GM23338 (cell line): ENCODE measurements at regions not wholly inside any gene's neighbourhood (a gene's known extent, or its start where the extent isn't known, plus 50 kb on each side); places are given as distances from the start of the nearest gene placed in this dataset.
"Not testable (repeated sequence)": the region's sequence is repeated elsewhere in the genome, so short reads cannot be mapped to it uniquely, and the experiment has no call there.

Experiments
- ATAC-seq: fragments of 200-7000 bp; cut with Tn5 transposase; 3 replicates; pipeline ENCODE4 v1.9.1; 2020
- DNase-seq: peaks from one replicate; pipeline ENCODE4 v3.0.0-alpha.2; 2015; ENCODE audit warnings: low spot score
- H2AFZ ChIP-seq: fragments of 200-600 bp; sonication (generic); 2 replicates; pipeline ENCODE4 v1.8.0; 2016; ENCODE audit warnings: antibody characterized with exemption, mild to moderate bottlenecking, moderate library complexity
- H3F3A ChIP-seq: fragments of 200-600 bp; sonication (generic); replicated peaks from 2 replicates; pipeline ENCODE4 v1.8.0; 2017; ENCODE audit warnings: antibody characterized with exemption, mixed run types, low read depth
- H3K27ac ChIP-seq: fragments of 200-600 bp; sonication (generic); 2 replicates; pipeline ENCODE4 v1.6.1; 2016; ENCODE audit warnings: low read depth
- H3K27me3 ChIP-seq: fragments of 200-600 bp; sonication (generic); 2 replicates; pipeline ENCODE4 v1.8.0; 2016; ENCODE audit warnings: mild to moderate bottlenecking, mixed run types, moderate library complexity; ENCODE audit not compliant: insufficient read depth
- H3K36me3 ChIP-seq: fragments of 200-600 bp; sonication (generic); 2 replicates; pipeline ENCODE4 v1.8.0; 2016; ENCODE audit warnings: mild to moderate bottlenecking; ENCODE audit not compliant: insufficient read depth
- H3K4me1 ChIP-seq: fragments of 200-600 bp; sonication (generic); 2 replicates; pipeline ENCODE4 v1.8.0; 2016; ENCODE audit warnings: mild to moderate bottlenecking, moderate library complexity; ENCODE audit not compliant: insufficient read depth
- H3K4me2 ChIP-seq: fragments of 200-600 bp; sonication (generic); 2 replicates; pipeline ENCODE4 v1.7.1; 2017; ENCODE audit warnings: mixed run types
- H3K4me3 ChIP-seq: fragments of 200-600 bp; sonication (generic); 2 replicates; pipeline ENCODE4 v1.6.1; 2016; ENCODE audit warnings: mixed run types
- H3K79me2 ChIP-seq: fragments of 200-600 bp; sonication (generic); replicated peaks from 2 replicates; pipeline ENCODE4 v1.8.0; 2017; ENCODE audit warnings: mild to moderate bottlenecking; ENCODE audit not compliant: insufficient read depth
- H3K9me2 ChIP-seq: fragments of 200-600 bp; sonication (generic); 2 replicates; pipeline ENCODE4 v1.8.0; 2017; ENCODE audit not compliant: insufficient read depth
- H4K20me1 ChIP-seq: fragments of 200-600 bp; sonication (generic); replicated peaks from 2 replicates; pipeline ENCODE4 v1.8.0; 2017; ENCODE audit warnings: mild to moderate bottlenecking; ENCODE audit not compliant: insufficient read depth
- H3K27ac Mint-ChIP-seq: 2 replicates; pipeline ENCODE4 v1.8.0; 2020; ENCODE audit warnings: inconsistent platforms, mild to moderate bottlenecking, moderate library complexity, mixed read lengths
- H3K27me3 Mint-ChIP-seq: 3 replicates; pipeline ENCODE4 v1.8.0; 2022; ENCODE audit warnings: low read depth, mild to moderate bottlenecking, moderate library complexity, mixed read lengths, inconsistent platforms; ENCODE audit not compliant: insufficient read depth, poor library complexity
- H3K36me3 Mint-ChIP-seq: 3 replicates; pipeline ENCODE4 v1.8.0; 2021; ENCODE audit warnings: low read depth, mild to moderate bottlenecking, inconsistent platforms, moderate library complexity, mixed read lengths
- H3K4me1 Mint-ChIP-seq: 3 replicates; pipeline ENCODE4 v1.8.0; 2020; ENCODE audit warnings: mild to moderate bottlenecking, inconsistent platforms, mixed read lengths
- H3K4me3 Mint-ChIP-seq: 3 replicates; pipeline ENCODE4 v1.8.0; 2021; ENCODE audit warnings: moderate library complexity, mild to moderate bottlenecking, inconsistent platforms, mixed read lengths
- H3K9me3 Mint-ChIP-seq: 3 replicates; pipeline ENCODE4 v1.8.0; 2020; ENCODE audit warnings: moderate library complexity, mild to moderate bottlenecking, inconsistent platforms, mixed read lengths
- CREB1 ChIP-seq: fragments of 250-450 bp; sonication (Bioruptor Pico); IDR thresholded peaks from 2 replicates; pipeline ENCODE4 v1.5.0; 2020; ENCODE audit warnings: low read depth, mild to moderate bottlenecking, moderate library complexity
- CTCF ChIP-seq, 2 experiments: fragments of 200-600 bp in 1 of 2; sonication (generic) in 1 of 2; conservative IDR thresholded peaks; 2 replicates each; pipeline versions ENCODE4 v1.5.1 to v1.6.1; 2016 to 2017; ENCODE audit warnings: antibody characterized with exemption in 2 of 2, low read depth in 2 of 2, mild to moderate bottlenecking in 2 of 2, moderate library complexity in 1 of 2
- EZH2 ChIP-seq: fragments of 200-600 bp; sonication (generic); IDR thresholded peaks from one replicate; pipeline ENCODE4 v1.8.0; 2017; ENCODE audit warnings: antibody characterized with exemption, mild to moderate bottlenecking, low read depth; ENCODE audit not compliant: unreplicated experiment
- EZH2phosphoT487 ChIP-seq: fragments of 200-600 bp; sonication (generic); IDR thresholded peaks from one replicate; pipeline ENCODE4 v1.8.1; 2018; ENCODE audit warnings: antibody characterized with exemption; ENCODE audit not compliant: unreplicated experiment
- JUNB ChIP-seq: IDR thresholded peaks from one replicate; pipeline ENCODE4 v1.6.1; 2016; ENCODE audit warnings: antibody characterized with exemption; ENCODE audit not compliant: unreplicated experiment
- POLR2AphosphoS5 ChIP-seq: IDR thresholded peaks from 2 replicates; pipeline ENCODE4 v1.6.1; 2016; ENCODE audit warnings: antibody characterized with exemption, low read depth
- STAT1 ChIP-seq: IDR thresholded peaks from one replicate; pipeline ENCODE4 v1.6.1; 2016; ENCODE audit warnings: antibody characterized with exemption; ENCODE audit not compliant: unreplicated experiment
- TF ChIP-seq, protein P1 (sequence below): IDR thresholded peaks from one replicate; pipeline ENCODE4 v1.6.1; 2018; ENCODE audit warnings: antibody characterized with exemption; ENCODE audit not compliant: unreplicated experiment
- TF ChIP-seq, protein P2 (sequence below): fragments of 250-450 bp; sonication (Bioruptor Pico); IDR thresholded peaks from 2 replicates; pipeline ENCODE4 v1.5.0; 2020; ENCODE audit warnings: mild to moderate bottlenecking, moderate library complexity

- DNase-seq, H3K9me2 ChIP-seq, H3K27ac ChIP-seq, ATAC-seq, H3K27me3 ChIP-seq, H3K79me2 ChIP-seq, H2AFZ ChIP-seq, H3F3A ChIP-seq, H4K20me1 ChIP-seq, H3K27me3 Mint-ChIP-seq, H3K4me3 ChIP-seq, H3K4me2 ChIP-seq, H3K36me3 ChIP-seq, H3K27ac Mint-ChIP-seq, H3K4me3 Mint-ChIP-seq: not testable (repeated sequence)
- H3K4me1 Mint-ChIP-seq, result peaks cover 27% of the 10 kb centered on the region
- H3K36me3 Mint-ChIP-seq, result peaks cover 44% of the 10 kb centered on the region
- peaks cover 21% of the 10 kb centered on the region for H3K4me1 ChIP-seq
- peaks cover 41% of the 10 kb centered on the region for H3K9me3 Mint-ChIP-seq
These were observed 53.3 kb upstream of the ARL4D start for GRCh38 chr17:43345515-43345914.

- no peaks in the 10 kb centered on the region for H3K79me2 ChIP-seq
- Mint-ChIP-seq H3K4me1 (peaks cover 27% of the 10 kb centered on the region), H3K4me3 (no peak overlapping the region), H3K27me3 (peaks cover 5% of the 10 kb centered on the region), H3K9me3 (peaks cover 36% of the 10 kb centered on the region), H3K27ac (no peak overlapping the region), H3K36me3 (peaks cover 40% of the 10 kb centered on the region)
- H3K27me3 ChIP-seq, result no peaks in the 10 kb centered on the region
- no peak overlapping the region for H3K4me3 ChIP-seq
- peaks cover 21% of the 10 kb centered on the region for H3K4me1 ChIP-seq
- DNase-seq (no peak), ATAC-seq (no peak)
- H3K27ac ChIP-seq, result no peak overlapping the region
- TF ChIP-seq EZH2phosphoT487 (no peak), JUNB (no peak), EZH2 (no peak), STAT1 (no peak), CTCF (conservative IDR thresholded peaks at IDR 0.05; ENCODE audit: low read depth in 2 of 2) (no peak), CREB1 (no peak), POLR2AphosphoS5 (no peak)
- TF ChIP-seq, protein P1, sequence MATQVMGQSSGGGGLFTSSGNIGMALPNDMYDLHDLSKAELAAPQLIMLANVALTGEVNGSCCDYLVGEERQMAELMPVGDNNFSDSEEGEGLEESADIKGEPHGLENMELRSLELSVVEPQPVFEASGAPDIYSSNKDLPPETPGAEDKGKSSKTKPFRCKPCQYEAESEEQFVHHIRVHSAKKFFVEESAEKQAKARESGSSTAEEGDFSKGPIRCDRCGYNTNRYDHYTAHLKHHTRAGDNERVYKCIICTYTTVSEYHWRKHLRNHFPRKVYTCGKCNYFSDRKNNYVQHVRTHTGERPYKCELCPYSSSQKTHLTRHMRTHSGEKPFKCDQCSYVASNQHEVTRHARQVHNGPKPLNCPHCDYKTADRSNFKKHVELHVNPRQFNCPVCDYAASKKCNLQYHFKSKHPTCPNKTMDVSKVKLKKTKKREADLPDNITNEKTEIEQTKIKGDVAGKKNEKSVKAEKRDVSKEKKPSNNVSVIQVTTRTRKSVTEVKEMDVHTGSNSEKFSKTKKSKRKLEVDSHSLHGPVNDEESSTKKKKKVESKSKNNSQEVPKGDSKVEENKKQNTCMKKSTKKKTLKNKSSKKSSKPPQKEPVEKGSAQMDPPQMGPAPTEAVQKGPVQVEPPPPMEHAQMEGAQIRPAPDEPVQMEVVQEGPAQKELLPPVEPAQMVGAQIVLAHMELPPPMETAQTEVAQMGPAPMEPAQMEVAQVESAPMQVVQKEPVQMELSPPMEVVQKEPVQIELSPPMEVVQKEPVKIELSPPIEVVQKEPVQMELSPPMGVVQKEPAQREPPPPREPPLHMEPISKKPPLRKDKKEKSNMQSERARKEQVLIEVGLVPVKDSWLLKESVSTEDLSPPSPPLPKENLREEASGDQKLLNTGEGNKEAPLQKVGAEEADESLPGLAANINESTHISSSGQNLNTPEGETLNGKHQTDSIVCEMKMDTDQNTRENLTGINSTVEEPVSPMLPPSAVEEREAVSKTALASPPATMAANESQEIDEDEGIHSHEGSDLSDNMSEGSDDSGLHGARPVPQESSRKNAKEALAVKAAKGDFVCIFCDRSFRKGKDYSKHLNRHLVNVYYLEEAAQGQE, result no peak
- TF ChIP-seq, protein P2, sequence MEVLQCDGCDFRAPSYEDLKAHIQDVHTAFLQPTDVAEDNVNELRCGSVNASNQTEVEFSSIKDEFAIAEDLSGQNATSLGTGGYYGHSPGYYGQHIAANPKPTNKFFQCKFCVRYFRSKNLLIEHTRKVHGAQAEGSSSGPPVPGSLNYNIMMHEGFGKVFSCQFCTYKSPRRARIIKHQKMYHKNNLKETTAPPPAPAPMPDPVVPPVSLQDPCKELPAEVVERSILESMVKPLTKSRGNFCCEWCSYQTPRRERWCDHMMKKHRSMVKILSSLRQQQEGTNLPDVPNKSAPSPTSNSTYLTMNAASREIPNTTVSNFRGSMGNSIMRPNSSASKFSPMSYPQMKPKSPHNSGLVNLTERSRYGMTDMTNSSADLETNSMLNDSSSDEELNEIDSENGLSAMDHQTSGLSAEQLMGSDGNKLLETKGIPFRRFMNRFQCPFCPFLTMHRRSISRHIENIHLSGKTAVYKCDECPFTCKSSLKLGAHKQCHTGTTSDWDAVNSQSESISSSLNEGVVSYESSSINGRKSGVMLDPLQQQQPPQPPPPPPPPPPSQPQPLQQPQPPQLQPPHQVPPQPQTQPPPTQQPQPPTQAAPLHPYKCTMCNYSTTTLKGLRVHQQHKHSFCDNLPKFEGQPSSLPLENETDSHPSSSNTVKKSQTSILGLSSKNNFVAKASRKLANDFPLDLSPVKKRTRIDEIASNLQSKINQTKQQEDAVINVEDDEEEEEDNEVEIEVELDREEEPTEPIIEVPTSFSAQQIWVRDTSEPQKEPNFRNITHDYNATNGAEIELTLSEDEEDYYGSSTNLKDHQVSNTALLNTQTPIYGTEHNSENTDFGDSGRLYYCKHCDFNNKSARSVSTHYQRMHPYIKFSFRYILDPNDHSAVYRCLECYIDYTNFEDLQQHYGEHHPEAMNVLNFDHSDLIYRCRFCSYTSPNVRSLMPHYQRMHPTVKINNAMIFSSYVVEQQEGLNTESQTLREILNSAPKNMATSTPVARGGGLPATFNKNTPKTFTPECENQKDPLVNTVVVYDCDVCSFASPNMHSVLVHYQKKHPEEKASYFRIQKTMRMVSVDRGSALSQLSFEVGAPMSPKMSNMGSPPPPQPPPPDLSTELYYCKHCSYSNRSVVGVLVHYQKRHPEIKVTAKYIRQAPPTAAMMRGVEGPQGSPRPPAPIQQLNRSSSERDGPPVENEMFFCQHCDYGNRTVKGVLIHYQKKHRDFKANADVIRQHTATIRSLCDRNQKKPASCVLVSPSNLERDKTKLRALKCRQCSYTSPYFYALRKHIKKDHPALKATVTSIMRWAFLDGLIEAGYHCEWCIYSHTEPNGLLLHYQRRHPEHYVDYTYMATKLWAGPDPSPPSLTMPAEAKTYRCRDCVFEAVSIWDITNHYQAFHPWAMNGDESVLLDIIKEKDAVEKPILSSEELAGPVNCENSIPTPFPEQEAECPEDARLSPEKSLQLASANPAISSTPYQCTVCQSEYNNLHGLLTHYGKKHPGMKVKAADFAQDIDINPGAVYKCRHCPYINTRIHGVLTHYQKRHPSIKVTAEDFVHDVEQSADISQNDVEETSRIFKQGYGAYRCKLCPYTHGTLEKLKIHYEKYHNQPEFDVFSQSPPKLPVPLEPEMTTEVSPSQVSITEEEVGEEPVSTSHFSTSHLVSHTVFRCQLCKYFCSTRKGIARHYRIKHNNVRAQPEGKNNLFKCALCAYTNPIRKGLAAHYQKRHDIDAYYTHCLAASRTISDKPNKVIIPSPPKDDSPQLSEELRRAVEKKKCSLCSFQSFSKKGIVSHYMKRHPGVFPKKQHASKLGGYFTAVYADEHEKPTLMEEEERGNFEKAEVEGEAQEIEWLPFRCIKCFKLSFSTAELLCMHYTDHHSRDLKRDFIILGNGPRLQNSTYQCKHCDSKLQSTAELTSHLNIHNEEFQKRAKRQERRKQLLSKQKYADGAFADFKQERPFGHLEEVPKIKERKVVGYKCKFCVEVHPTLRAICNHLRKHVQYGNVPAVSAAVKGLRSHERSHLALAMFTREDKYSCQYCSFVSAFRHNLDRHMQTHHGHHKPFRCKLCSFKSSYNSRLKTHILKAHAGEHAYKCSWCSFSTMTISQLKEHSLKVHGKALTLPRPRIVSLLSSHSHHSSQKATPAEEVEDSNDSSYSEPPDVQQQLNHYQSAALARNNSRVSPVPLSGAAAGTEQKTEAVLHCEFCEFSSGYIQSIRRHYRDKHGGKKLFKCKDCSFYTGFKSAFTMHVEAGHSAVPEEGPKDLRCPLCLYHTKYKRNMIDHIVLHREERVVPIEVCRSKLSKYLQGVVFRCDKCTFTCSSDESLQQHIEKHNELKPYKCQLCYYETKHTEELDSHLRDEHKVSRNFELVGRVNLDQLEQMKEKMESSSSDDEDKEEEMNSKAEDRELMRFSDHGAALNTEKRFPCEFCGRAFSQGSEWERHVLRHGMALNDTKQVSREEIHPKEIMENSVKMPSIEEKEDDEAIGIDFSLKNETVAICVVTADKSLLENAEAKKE, result no peak
- H3K9me2 ChIP-seq, result no peaks in the 10 kb centered on the region
- H3K36me3 ChIP-seq, result no peaks in the 10 kb centered on the region
- H2AFZ ChIP-seq, result no peak overlapping the region
- no peak overlapping the region for H3K4me2 ChIP-seq
- H4K20me1 ChIP-seq, result no peaks in the 10 kb centered on the region
- H3F3A ChIP-seq, result no peaks in the 10 kb centered on the region
These were observed 54.1 kb upstream of the ARL4D start for GRCh38 chr17:43344685-43345084.
